ENCODE measurements at regions not wholly inside any gene's neighbourhood (a gene's known extent, or its start where the extent isn't known, plus 50 kb on each side); places are given as distances from the start of the nearest gene placed in this dataset.

GRCh38 chr4:129974730-129975129, 878.8 kb downstream of the C4orf33 start:
- TF ChIP-seq EP300 (IDR thresholded peaks at IDR 0.05): no peak
- TF ChIP-seq CTCF (IDR thresholded peaks at IDR 0.05): no peak
